SK-N-MC (cell line): ENCODE measurements at regions not wholly inside any gene's neighbourhood (a gene's known extent, or its start where the extent isn't known, plus 50 kb on each side); places are given as distances from the start of the nearest gene placed in this dataset.

Experiments used
- EZH2 ChIP-seq: fragments of 200-600 bp; sonication (generic); IDR thresholded peaks from one replicate; pipeline ENCODE4 v1.6.1; 2017; ENCODE audit warnings: antibody characterized with exemption
- POLR2AphosphoS5 ChIP-seq: IDR thresholded peaks from 2 replicates; pipeline ENCODE4 v1.6.1; 2012; ENCODE audit warnings: mild to moderate bottlenecking, low read depth, low read length, borderline replicate concordance

DNA sequence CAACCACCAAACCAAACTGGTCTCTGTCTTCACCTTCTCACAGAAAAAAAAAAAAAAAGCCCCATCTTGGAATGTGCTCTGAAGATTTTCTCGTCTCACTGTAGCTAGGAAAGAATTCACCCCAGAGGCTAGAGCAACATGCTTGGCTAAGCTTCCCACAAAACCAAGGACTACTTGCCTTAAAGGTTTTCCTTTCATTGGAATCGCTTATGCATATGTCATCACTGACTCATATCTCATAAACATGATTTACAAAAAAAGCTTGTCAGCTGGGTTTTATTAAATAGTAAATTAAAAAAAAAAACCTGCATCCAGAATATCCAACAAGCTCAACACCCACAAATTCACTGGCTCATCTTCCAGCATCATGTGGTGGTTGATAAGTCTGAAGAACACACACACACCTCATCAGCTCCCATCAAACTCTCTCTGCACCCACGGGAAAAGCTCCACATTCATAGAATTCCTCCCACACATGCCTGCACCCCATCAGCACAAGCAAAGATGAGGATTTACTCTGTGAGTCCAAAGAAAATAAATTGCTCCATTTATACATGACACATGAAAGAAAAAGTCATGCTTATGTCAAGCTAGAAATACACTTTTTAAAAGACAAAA, 182.0 kb upstream of the TRIB2 start:
- no peak for TF ChIP-seq POLR2AphosphoS5
- no peak for TF ChIP-seq EZH2
